Stimulated activated naive CD8-positive, alpha-beta T cell treated with anti-CD3 and anti-CD28 coated beads, Interleukin-15, Interleukin-2, amounts not matched to agents 100 U/mL and 50 U/mL, for 24 hours (primary cell): ENCODE measurements at regions not wholly inside any gene's neighbourhood (a gene's known extent, or its start where the extent isn't known, plus 50 kb on each side); places are given as distances from the start of the nearest gene placed in this dataset.
"Not testable (repeated sequence)": the region's sequence is repeated elsewhere in the genome, so short reads cannot be mapped to it uniquely, and the experiment has no call there.

Experiments used
- ATAC-seq: fragments of 150-1000 bp; cut with Tn5 transposase; one replicate; pipeline ENCODE4 v1.10.0; 2021
- DNase-seq: peaks from one replicate; pipeline ENCODE4 v3.0.0; 2021

GRCh38 chr4:72875545-72875944 is 194.0 kb downstream of the COX18 start:
- ATAC-seq, result no peak
- no peak for DNase-seq

GRCh38 chr4:72875138-72875537 is 194.4 kb downstream of the COX18 start:
- DNase-seq, result no peak
- no peak for ATAC-seq

- ATAC-seq (no peak), DNase-seq (no peak)
Measured at GRCh38 chr4:72864898-72865297, 204.6 kb downstream of the COX18 start.

- not testable (repeated sequence) for DNase-seq
- ATAC-seq, result peak; percentile 40
Measured at GRCh38 chr4:72864277-72864676, 205.2 kb downstream of the COX18 start.

GRCh38 chr4:72860766-72861165 is 208.8 kb downstream of the COX18 start:
- DNase-seq (no peak), ATAC-seq (no peak)

- DNase-seq, result no peak
Measured at GRCh38 chr4:72858328-72858727, 211.2 kb downstream of the COX18 start.

GRCh38 chr4:72857787-72858186 is 211.7 kb downstream of the COX18 start:
- no peak for DNase-seq
- ATAC-seq, result no peak

More at GRCh38 chr4:72858328-72858727, 211.2 kb downstream of the COX18 start:
- ATAC-seq, result peak; percentile 36

GRCh38 chr4:72857216-72857615 is 212.3 kb downstream of the COX18 start:
- DNase-seq (no peak), ATAC-seq (no peak)

GRCh38 chr4:72846280-72847111 is 223.0 kb downstream of the COX18 start:
- no peak for DNase-seq
- ATAC-seq, result no peak

- no peak for DNase-seq
- no peak for ATAC-seq
Measured at GRCh38 chr4:72843466-72843865, 226.1 kb downstream of the COX18 start.

GRCh38 chr4:72842323-72842722 is 227.2 kb downstream of the COX18 start:
- DNase-seq, result no peak
- ATAC-seq, result no peak

- not testable (repeated sequence) for DNase-seq, ATAC-seq
Measured at GRCh38 chr4:72840166-72840565, 229.3 kb downstream of the COX18 start.

- ATAC-seq (no peak), DNase-seq (no peak)
Measured at GRCh38 chr4:72828864-72829263, 240.7 kb downstream of the COX18 start.

- DNase-seq, result no peak
- no peak for ATAC-seq
Measured at GRCh38 chr4:72827968-72828367, 241.5 kb downstream of the COX18 start.

- no peak for ATAC-seq
- DNase-seq, result no peak
Measured at GRCh38 chr4:72820107-72820506, 249.4 kb downstream of the COX18 start.

- no peak for ATAC-seq
Measured at GRCh38 chr4:72817012-72817411, 248.0 kb upstream of the ADAMTS3 start.

GRCh38 chr4:72814241-72814640 is 245.2 kb upstream of the ADAMTS3 start:
- ATAC-seq (no peak), DNase-seq (no peak)

More at GRCh38 chr4:72817012-72817411, 248.0 kb upstream of the ADAMTS3 start:
- no peak for DNase-seq

- DNase-seq (no peak), ATAC-seq (no peak)
Measured at GRCh38 chr4:72809208-72809607, 240.2 kb upstream of the ADAMTS3 start.

- no peak for ATAC-seq
- no peak for DNase-seq
Measured at GRCh38 chr4:72805284-72805683, 236.3 kb upstream of the ADAMTS3 start.

GRCh38 chr4:72797486-72797885 is 228.5 kb upstream of the ADAMTS3 start:
- DNase-seq, result no peak

GRCh38 chr4:72791054-72791453 is 222.0 kb upstream of the ADAMTS3 start:
- ATAC-seq (no peak), DNase-seq (no peak)

More at GRCh38 chr4:72797486-72797885, 228.5 kb upstream of the ADAMTS3 start:
- ATAC-seq, result no peak

- DNase-seq, result no peak
Measured at GRCh38 chr4:72786401-72786990, 217.5 kb upstream of the ADAMTS3 start.

GRCh38 chr4:72779241-72779640 is 210.2 kb upstream of the ADAMTS3 start:
- DNase-seq (no peak), ATAC-seq (no peak)

More at GRCh38 chr4:72786401-72786990, 217.5 kb upstream of the ADAMTS3 start:
- no peak for ATAC-seq

GRCh38 chr4:72777436-72777835 is 208.4 kb upstream of the ADAMTS3 start:
- DNase-seq (no peak), ATAC-seq (no peak)
